ENCODE measurements at regions not wholly inside any gene's neighbourhood (a gene's known extent, or its start where the extent isn't known, plus 50 kb on each side); places are given as distances from the start of the nearest gene placed in this dataset.

DNA sequence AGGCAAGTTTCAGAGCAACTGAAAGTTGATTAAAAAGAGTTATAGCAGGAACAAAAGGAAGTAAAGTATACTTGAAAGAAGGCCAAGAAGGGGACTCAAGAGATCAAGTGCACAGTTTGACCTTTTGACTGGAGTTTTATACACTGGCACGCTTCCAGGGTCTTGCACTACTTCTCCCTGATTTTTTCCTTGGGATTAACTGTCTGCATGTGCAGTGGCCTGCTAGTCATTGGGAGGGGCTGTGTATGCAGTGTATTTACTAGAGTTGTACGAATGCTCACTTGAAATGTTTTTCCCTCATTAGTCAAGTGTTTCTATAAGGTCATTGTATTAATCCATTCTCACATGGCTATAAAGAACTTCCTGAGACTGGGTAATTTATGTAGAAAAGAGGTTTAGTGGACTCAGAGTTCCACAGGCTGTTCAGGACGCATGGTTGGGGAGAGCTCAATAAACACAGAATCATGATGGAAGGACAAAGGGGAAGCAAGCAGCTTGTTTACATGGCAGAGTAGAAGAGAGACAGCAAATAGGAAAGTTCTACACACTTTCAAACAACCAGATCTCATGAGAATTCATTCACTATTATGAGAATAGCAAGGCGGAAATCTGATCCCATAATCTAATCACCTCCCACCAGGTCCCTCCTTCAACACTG lies 571.8 kb downstream of the ZPLD1 start:
- no peak for TF ChIP-seq POLR2A (IDR thresholded peaks at IDR 0.05; ENCODE audit: low read length)
- TF ChIP-seq GATA1 (IDR thresholded peaks at IDR 0.05; ENCODE audit: low read depth, low read length), result no peak
